BE2C (cell line): ENCODE measurements at regions not wholly inside any gene's neighbourhood (a gene's known extent, or its start where the extent isn't known, plus 50 kb on each side); places are given as distances from the start of the nearest gene placed in this dataset.

Experiments
- DNase-seq: peaks from one replicate; pipeline ENCODE4 v3.0.0-alpha.2; 2020
- H3K27me3 ChIP-seq: fragments of 250-450 bp; sonication (Bioruptor Pico); 2 replicates; pipeline ENCODE4 v1.5.1; 2020; ENCODE audit warnings: mild to moderate bottlenecking
- H3K36me3 ChIP-seq: fragments of 250-450 bp; sonication (Bioruptor Pico); 2 replicates; pipeline ENCODE4 v1.5.1; 2020; ENCODE audit warnings: mild to moderate bottlenecking
- H3K4me1 ChIP-seq: fragments of 250-450 bp; sonication (Bioruptor Pico); 2 replicates; pipeline ENCODE4 v1.5.1; 2020
- H3K4me3 ChIP-seq: 2 replicates; pipeline ENCODE4 v1.5.1; 2011; ENCODE audit warnings: low read depth, low read length
- H3K9me3 ChIP-seq: fragments of 250-450 bp; sonication (Bioruptor Pico); 2 replicates; pipeline ENCODE4 v1.5.1; 2020
- TF ChIP-seq, protein P1 (sequence below): IDR thresholded peaks from 2 replicates; pipeline ENCODE4 v1.5.1; 2012; ENCODE audit warnings: mild to moderate bottlenecking, low read depth, low read length

DNA sequence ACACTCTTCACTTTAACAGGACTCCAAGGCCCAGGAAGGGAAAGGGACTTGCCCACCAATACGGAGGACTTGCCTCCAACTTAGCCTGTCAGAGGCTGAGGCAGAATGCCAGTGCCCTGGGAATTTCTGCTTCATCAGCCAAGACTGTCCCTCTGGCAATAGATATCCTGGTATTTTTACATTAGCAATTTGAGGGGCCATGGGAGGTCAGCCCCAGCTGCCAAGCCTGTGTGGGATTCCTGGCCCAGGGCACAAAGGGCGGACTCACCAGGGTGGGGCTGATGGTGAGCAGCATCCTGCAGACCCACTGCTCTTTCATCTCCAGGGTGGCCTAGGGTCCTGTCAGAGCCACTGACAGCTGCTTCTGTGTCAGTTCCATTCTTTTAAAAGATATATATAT lies 78.3 kb upstream of the CIBAR2 start:
- H3K36me3 ChIP-seq = peaks cover 9% of the 10 kb centered on the region
- TF ChIP-seq, protein P1, sequence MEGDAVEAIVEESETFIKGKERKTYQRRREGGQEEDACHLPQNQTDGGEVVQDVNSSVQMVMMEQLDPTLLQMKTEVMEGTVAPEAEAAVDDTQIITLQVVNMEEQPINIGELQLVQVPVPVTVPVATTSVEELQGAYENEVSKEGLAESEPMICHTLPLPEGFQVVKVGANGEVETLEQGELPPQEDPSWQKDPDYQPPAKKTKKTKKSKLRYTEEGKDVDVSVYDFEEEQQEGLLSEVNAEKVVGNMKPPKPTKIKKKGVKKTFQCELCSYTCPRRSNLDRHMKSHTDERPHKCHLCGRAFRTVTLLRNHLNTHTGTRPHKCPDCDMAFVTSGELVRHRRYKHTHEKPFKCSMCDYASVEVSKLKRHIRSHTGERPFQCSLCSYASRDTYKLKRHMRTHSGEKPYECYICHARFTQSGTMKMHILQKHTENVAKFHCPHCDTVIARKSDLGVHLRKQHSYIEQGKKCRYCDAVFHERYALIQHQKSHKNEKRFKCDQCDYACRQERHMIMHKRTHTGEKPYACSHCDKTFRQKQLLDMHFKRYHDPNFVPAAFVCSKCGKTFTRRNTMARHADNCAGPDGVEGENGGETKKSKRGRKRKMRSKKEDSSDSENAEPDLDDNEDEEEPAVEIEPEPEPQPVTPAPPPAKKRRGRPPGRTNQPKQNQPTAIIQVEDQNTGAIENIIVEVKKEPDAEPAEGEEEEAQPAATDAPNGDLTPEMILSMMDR = no peak
- no peak overlapping the region for H3K4me3 ChIP-seq
- peaks cover 21% of the 10 kb centered on the region for H3K4me1 ChIP-seq
- DNase-seq = no peak
- H3K9me3 ChIP-seq = no peaks in the 10 kb centered on the region
- H3K27me3 ChIP-seq = no peaks in the 10 kb centered on the region

DNA sequence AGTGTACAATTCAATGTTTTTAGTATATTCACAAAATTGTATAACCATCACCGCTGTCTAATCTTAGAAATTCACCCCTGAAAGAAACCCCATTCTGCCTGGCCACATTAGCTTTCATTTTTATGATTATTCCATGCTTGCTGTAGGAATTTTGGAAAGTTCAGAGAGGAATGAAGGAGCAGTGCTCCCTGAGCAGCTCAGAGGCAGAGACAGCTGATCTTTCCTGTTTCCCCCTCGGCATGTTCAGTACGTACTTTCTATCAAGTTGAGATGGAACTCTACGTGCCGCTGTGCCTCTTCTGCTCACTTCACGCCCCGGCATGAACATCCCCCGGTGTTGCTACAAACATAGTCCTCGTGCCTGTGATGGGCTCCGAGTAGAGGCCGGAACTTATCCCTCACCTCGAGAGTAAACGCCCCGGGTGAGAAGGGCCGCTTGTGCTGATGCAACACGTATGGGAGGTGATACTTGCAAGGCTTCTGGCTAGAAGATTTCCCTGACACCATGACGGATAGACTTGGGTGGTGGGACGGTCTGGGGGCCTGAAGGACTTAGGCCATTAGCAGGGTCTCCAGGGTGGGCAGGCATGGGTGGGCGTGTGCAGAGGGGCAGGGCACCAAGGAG lies 79.2 kb upstream of the CIBAR2 start:
- H3K27me3 ChIP-seq = no peaks in the 10 kb centered on the region
- TF ChIP-seq, protein P1 = no peak
- DNase-seq = no peak
- H3K4me3 ChIP-seq = no peak overlapping the region
- H3K36me3 ChIP-seq = peaks cover 2% of the 10 kb centered on the region; the same call in 1 of the 2 replicates
- H3K4me1 ChIP-seq = peaks cover 30% of the 10 kb centered on the region
- H3K9me3 ChIP-seq = no peaks in the 10 kb centered on the region

DNA sequence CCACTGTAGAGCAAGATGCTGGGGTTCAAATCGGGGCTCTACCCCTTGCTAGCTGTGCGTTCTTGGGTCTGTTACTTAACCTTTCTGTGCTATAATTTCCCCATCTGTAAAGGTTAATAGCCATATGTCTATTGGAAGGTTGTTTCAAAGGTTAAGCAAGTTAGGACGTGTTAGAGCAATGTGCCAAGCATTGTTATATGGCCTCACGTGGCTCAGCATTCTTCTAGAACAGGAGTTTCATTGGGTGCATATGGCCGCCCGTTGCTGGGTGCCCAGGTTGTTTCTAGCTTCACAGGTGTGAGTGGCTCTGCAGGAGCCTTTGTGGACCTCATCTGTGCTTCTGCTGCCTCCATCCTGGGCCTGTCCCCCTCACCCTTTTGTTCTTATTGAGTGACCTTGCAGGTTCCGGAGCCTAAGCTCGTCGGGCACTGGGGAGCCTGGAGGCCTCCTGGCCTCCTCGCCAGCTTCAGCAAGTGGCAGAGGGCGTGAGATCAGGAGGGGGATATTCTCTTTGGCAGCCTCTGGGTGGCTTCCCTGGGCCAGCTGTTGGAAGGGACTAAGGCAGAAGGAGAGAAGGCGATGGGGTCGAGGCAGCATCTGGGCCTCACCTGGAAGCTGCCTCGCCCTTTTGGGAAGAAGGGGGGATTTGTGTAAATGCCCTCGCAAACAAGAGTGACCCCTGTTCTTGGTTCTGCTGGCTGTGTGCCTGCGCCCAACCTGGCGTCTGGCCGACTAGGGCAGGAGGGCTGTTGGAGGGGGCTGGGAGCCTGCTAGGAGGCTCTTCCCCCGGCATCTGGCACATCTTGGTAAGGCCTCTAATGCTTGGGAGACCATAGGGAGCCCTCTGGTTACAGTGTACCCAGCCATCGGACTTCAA lies 80.2 kb upstream of the CIBAR2 start:
- Histone ChIP-seq H3K4me1 (peaks cover 32% of the 10 kb centered on the region), H3K36me3 (peaks cover 2% of the 10 kb centered on the region; the same call in 1 of the 2 replicates), H3K9me3 (no peaks in the 10 kb centered on the region), H3K27me3 (no peaks in the 10 kb centered on the region), H3K4me3 (no peak overlapping the region)
- DNase-seq = peak; percentile 63
- TF ChIP-seq, protein P1 = no peak

DNA sequence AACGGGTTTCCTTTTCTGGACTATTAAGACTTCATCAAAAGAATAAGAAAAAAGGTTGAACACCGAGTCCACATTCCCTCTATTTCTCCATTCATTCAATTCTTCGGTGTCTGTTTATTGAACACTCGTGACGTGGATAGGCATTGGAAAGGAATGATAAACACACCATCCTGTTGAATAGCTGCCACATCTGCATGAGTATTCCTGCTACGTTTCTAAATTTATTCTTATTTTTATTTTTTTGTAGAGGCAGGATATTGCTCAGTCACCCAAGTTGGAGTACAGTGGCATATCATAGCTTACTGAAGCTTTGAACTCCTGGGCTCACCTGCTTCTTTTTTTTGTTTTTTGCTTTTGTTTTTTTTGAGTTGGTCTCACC lies 80.8 kb upstream of the CIBAR2 start:
- Histone ChIP-seq H3K27me3 (no peaks in the 10 kb centered on the region), H3K4me1 (peaks cover 32% of the 10 kb centered on the region), H3K4me3 (no peak overlapping the region), H3K9me3 (no peaks in the 10 kb centered on the region), H3K36me3 (peaks cover 2% of the 10 kb centered on the region; the same call in 1 of the 2 replicates)
- DNase-seq = no peak
- TF ChIP-seq, protein P1 = no peak

DNA sequence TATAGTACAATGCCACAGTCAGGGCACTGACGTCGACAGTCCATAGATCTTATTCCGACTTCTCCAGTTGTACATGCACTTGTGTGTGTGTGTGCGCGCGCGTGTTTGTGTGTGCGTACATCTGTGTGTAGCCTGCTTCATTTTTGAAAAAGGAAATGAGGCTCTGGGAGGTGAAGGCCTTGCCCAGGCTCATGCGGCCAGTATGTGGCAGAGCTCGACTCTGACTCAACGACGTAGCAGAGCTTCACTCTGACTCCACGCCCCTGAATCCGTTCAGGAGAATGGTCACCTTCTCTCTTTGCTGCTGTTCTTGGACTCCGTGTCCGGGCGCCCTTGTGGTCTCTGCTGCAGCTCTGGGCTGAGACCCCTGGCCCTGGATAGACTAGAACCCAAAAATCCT lies 81.6 kb upstream of the CIBAR2 start:
- Histone ChIP-seq H3K4me3 (no peak overlapping the region), H3K27me3 (no peaks in the 10 kb centered on the region), H3K4me1 (peaks cover 32% of the 10 kb centered on the region), H3K36me3 (peaks cover 2% of the 10 kb centered on the region; the same call in 1 of the 2 replicates), H3K9me3 (no peaks in the 10 kb centered on the region)
- TF ChIP-seq, protein P1 = no peak
- DNase-seq = no peak
